Stimulated activated memory B cell treated with anti-CD40 and anti-IgM and Interleukin-4, amounts not matched to agents 10 μg/mL and 1 μg/mL and 100 μg/mL, for 72 hours (primary cell): ENCODE measurements at regions not wholly inside any gene's neighbourhood (a gene's known extent, or its start where the extent isn't known, plus 50 kb on each side); places are given as distances from the start of the nearest gene placed in this dataset.

Experiments
- ATAC-seq: fragments of 150-1000 bp; cut with Tn5 transposase; 2 replicates; pipeline ENCODE4 v1.10.0; 2021
- H3K27ac Mint-ChIP-seq: one replicate; pipeline ENCODE4 v1.8.0; 2022; ENCODE audit warnings: mild to moderate bottlenecking, mixed read lengths
- H3K27me3 Mint-ChIP-seq: one replicate; pipeline ENCODE4 v1.8.0; 2022; ENCODE audit warnings: mixed read lengths
- H3K36me3 Mint-ChIP-seq: one replicate; pipeline ENCODE4 v1.8.0; 2022; ENCODE audit warnings: mixed read lengths
- H3K4me1 Mint-ChIP-seq: one replicate; pipeline ENCODE4 v1.8.0; 2022; ENCODE audit warnings: mixed read lengths
- H3K4me3 Mint-ChIP-seq: one replicate; pipeline ENCODE4 v1.8.0; 2022; ENCODE audit warnings: mild to moderate bottlenecking, moderate library complexity, mixed read lengths
- H3K9me3 Mint-ChIP-seq: one replicate; pipeline ENCODE4 v1.8.0; 2022; ENCODE audit warnings: mixed read lengths

GRCh38 chr12:67414011-67414715, 145.0 kb downstream of the CAND1 start:
- H3K4me3 Mint-ChIP-seq: no peak overlapping the region
- H3K27ac Mint-ChIP-seq: no peak overlapping the region
- no peaks in the 10 kb centered on the region for H3K27me3 Mint-ChIP-seq
- no peaks in the 10 kb centered on the region for H3K36me3 Mint-ChIP-seq
- H3K4me1 Mint-ChIP-seq: no peaks in the 10 kb centered on the region
- peaks cover 11% of the 10 kb centered on the region for H3K9me3 Mint-ChIP-seq
- no peak for ATAC-seq

GRCh38 chr12:67415473-67415872, 146.3 kb downstream of the CAND1 start:
- H3K36me3 Mint-ChIP-seq: no peaks in the 10 kb centered on the region
- no peak overlapping the region for H3K27ac Mint-ChIP-seq
- H3K27me3 Mint-ChIP-seq: no peaks in the 10 kb centered on the region
- H3K4me3 Mint-ChIP-seq: no peak overlapping the region
- H3K9me3 Mint-ChIP-seq: peaks cover 11% of the 10 kb centered on the region
- ATAC-seq: no peak
- H3K4me1 Mint-ChIP-seq: no peaks in the 10 kb centered on the region

- Mint-ChIP-seq H3K27ac (no peak overlapping the region), H3K4me3 (no peak overlapping the region), H3K9me3 (peaks cover 3% of the 10 kb centered on the region), H3K36me3 (no peaks in the 10 kb centered on the region), H3K4me1 (no peaks in the 10 kb centered on the region), H3K27me3 (peaks cover 9% of the 10 kb centered on the region)
- no peak for ATAC-seq
These were observed 150.7 kb downstream of the CAND1 start for GRCh38 chr12:67419810-67420209.

- Mint-ChIP-seq H3K36me3 (no peaks in the 10 kb centered on the region), H3K27ac (no peak overlapping the region), H3K4me1 (no peaks in the 10 kb centered on the region), H3K9me3 (peaks cover 3% of the 10 kb centered on the region), H3K27me3 (peaks cover 9% of the 10 kb centered on the region), H3K4me3 (no peak overlapping the region)
- ATAC-seq: no peak
These were observed 151.3 kb downstream of the CAND1 start for GRCh38 chr12:67420506-67420905.

- H3K9me3 Mint-ChIP-seq: peaks cover 3% of the 10 kb centered on the region
- no peak overlapping the region for H3K4me3 Mint-ChIP-seq
- no peaks in the 10 kb centered on the region for H3K36me3 Mint-ChIP-seq
- H3K4me1 Mint-ChIP-seq: no peaks in the 10 kb centered on the region
- H3K27me3 Mint-ChIP-seq: peaks cover 9% of the 10 kb centered on the region
- no peak overlapping the region for H3K27ac Mint-ChIP-seq
- no peak for ATAC-seq
These were observed 152.9 kb downstream of the CAND1 start for GRCh38 chr12:67422081-67422480.

- no peak overlapping the region for H3K4me3 Mint-ChIP-seq
- no peaks in the 10 kb centered on the region for H3K4me1 Mint-ChIP-seq
- no peak overlapping the region for H3K27ac Mint-ChIP-seq
- no peaks in the 10 kb centered on the region for H3K36me3 Mint-ChIP-seq
- peaks cover 20% of the 10 kb centered on the region for H3K27me3 Mint-ChIP-seq
- no peak for ATAC-seq
- no peaks in the 10 kb centered on the region for H3K9me3 Mint-ChIP-seq
These were observed 155.6 kb downstream of the CAND1 start for GRCh38 chr12:67424784-67425183.

GRCh38 chr12:67425394-67425793, 156.2 kb downstream of the CAND1 start:
- Mint-ChIP-seq H3K27me3 (peaks cover 20% of the 10 kb centered on the region), H3K9me3 (no peaks in the 10 kb centered on the region), H3K27ac (no peak overlapping the region), H3K36me3 (no peaks in the 10 kb centered on the region), H3K4me3 (no peak overlapping the region), H3K4me1 (no peaks in the 10 kb centered on the region)
- no peak for ATAC-seq

GRCh38 chr12:67426067-67426466, 156.9 kb downstream of the CAND1 start:
- no peak overlapping the region for H3K4me3 Mint-ChIP-seq
- H3K4me1 Mint-ChIP-seq: no peaks in the 10 kb centered on the region
- peaks cover 20% of the 10 kb centered on the region for H3K27me3 Mint-ChIP-seq
- no peak for ATAC-seq
- H3K9me3 Mint-ChIP-seq: no peaks in the 10 kb centered on the region
- no peak overlapping the region for H3K27ac Mint-ChIP-seq
- H3K36me3 Mint-ChIP-seq: no peaks in the 10 kb centered on the region

- Mint-ChIP-seq H3K9me3 (no peaks in the 10 kb centered on the region), H3K27ac (no peak overlapping the region), H3K27me3 (peaks cover 20% of the 10 kb centered on the region), H3K4me3 (no peak overlapping the region), H3K36me3 (no peaks in the 10 kb centered on the region), H3K4me1 (no peaks in the 10 kb centered on the region)
- no peak for ATAC-seq
These were observed 158.2 kb downstream of the CAND1 start for GRCh38 chr12:67427336-67427735.

GRCh38 chr12:67428431-67428830, 159.3 kb downstream of the CAND1 start:
- no peak overlapping the region for H3K27ac Mint-ChIP-seq
- no peak for ATAC-seq
- H3K27me3 Mint-ChIP-seq: peaks cover 17% of the 10 kb centered on the region
- H3K36me3 Mint-ChIP-seq: no peaks in the 10 kb centered on the region
- no peaks in the 10 kb centered on the region for H3K9me3 Mint-ChIP-seq
- no peaks in the 10 kb centered on the region for H3K4me1 Mint-ChIP-seq
- no peak overlapping the region for H3K4me3 Mint-ChIP-seq

GRCh38 chr12:67430708-67431335, 161.7 kb downstream of the CAND1 start:
- Mint-ChIP-seq H3K4me3 (no peak overlapping the region), H3K27ac (no peak overlapping the region), H3K27me3 (peaks cover 11% of the 10 kb centered on the region), H3K36me3 (no peaks in the 10 kb centered on the region), H3K9me3 (no peaks in the 10 kb centered on the region), H3K4me1 (peaks cover 9% of the 10 kb centered on the region)
- ATAC-seq: no peak

GRCh38 chr12:67431411-67432020, 162.4 kb downstream of the CAND1 start:
- H3K4me1 Mint-ChIP-seq: peaks cover 9% of the 10 kb centered on the region
- ATAC-seq: no peak
- H3K4me3 Mint-ChIP-seq: no peak overlapping the region
- no peaks in the 10 kb centered on the region for H3K9me3 Mint-ChIP-seq
- no peaks in the 10 kb centered on the region for H3K36me3 Mint-ChIP-seq
- no peak overlapping the region for H3K27ac Mint-ChIP-seq
- peaks cover 11% of the 10 kb centered on the region for H3K27me3 Mint-ChIP-seq

GRCh38 chr12:67433385-67434175, 164.4 kb downstream of the CAND1 start:
- Mint-ChIP-seq H3K36me3 (no peaks in the 10 kb centered on the region), H3K9me3 (no peaks in the 10 kb centered on the region), H3K27ac (no peak overlapping the region), H3K4me1 (peaks cover 9% of the 10 kb centered on the region), H3K4me3 (no peak overlapping the region), H3K27me3 (no peaks in the 10 kb centered on the region)
- ATAC-seq: peak; percentile 80

GRCh38 chr12:67434671-67435370, 165.7 kb downstream of the CAND1 start:
- Mint-ChIP-seq H3K36me3 (no peaks in the 10 kb centered on the region), H3K9me3 (peaks cover 4% of the 10 kb centered on the region), H3K27ac (peak overlapping the region; percentile 14), H3K4me3 (no peak overlapping the region), H3K4me1 (peaks cover 9% of the 10 kb centered on the region), H3K27me3 (no peaks in the 10 kb centered on the region)
- peak; percentile 39 for ATAC-seq

GRCh38 chr12:67436230-67436629, 167.1 kb downstream of the CAND1 start:
- Mint-ChIP-seq H3K4me3 (no peak overlapping the region), H3K9me3 (peaks cover 4% of the 10 kb centered on the region), H3K36me3 (no peaks in the 10 kb centered on the region), H3K4me1 (peaks cover 9% of the 10 kb centered on the region), H3K27ac (no peak overlapping the region), H3K27me3 (no peaks in the 10 kb centered on the region)
- ATAC-seq: no peak
